ENCODE measurements at regions not wholly inside any gene's neighbourhood (a gene's known extent, or its start where the extent isn't known, plus 50 kb on each side); places are given as distances from the start of the nearest gene placed in this dataset.

DNA sequence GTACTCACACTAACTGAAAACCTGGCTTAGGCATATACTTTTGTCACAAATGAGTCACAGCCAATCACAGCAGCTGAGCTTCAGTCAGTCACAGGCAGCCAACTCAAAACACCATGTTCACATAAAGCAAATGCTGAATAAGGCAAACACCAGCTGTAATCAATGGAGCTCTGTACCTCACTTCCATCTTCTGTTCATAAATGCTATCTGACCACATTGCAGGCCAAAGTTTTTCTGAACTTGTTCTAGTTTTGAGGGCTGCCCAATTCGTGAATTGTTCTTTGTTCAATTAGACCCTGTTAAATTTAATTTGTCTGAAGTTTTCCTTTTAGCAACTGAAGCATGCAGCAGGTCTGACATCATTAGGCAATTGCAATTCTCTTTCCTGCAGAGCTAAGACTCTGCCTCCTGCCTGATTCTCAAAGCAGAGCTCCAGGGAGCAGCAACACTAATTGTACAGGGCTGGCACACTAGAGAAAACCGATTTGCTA lies 129.9 kb downstream of the WIF1 start:
- no peaks in the 10 kb centered on the region for H3K36me3 ChIP-seq
- ATAC-seq = no peak
- TF ChIP-seq POLR2A (IDR thresholded peaks at IDR 0.05) = no peak
- TF ChIP-seq EP300 (IDR thresholded peaks at IDR 0.05) = no peak
- TF ChIP-seq, protein P1, sequence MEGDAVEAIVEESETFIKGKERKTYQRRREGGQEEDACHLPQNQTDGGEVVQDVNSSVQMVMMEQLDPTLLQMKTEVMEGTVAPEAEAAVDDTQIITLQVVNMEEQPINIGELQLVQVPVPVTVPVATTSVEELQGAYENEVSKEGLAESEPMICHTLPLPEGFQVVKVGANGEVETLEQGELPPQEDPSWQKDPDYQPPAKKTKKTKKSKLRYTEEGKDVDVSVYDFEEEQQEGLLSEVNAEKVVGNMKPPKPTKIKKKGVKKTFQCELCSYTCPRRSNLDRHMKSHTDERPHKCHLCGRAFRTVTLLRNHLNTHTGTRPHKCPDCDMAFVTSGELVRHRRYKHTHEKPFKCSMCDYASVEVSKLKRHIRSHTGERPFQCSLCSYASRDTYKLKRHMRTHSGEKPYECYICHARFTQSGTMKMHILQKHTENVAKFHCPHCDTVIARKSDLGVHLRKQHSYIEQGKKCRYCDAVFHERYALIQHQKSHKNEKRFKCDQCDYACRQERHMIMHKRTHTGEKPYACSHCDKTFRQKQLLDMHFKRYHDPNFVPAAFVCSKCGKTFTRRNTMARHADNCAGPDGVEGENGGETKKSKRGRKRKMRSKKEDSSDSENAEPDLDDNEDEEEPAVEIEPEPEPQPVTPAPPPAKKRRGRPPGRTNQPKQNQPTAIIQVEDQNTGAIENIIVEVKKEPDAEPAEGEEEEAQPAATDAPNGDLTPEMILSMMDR (IDR thresholded peaks at IDR 0.05) = no peak
- no peak for TF ChIP-seq POLR2AphosphoS5 (IDR thresholded peaks at IDR 0.05)
- no peaks in the 10 kb centered on the region for H3K27me3 ChIP-seq
- H3K4me1 ChIP-seq = no peaks in the 10 kb centered on the region
- H3K4me3 ChIP-seq = no peak overlapping the region
- H3K27ac ChIP-seq = no peak overlapping the region
- WGBS, 2 donors (ENCODE audit: low coverage in 1 of 2) = 46 to 94% methylated on average over 2 of the region's 2 CpGs
- no peaks in the 10 kb centered on the region for H3K9me3 ChIP-seq

DNA sequence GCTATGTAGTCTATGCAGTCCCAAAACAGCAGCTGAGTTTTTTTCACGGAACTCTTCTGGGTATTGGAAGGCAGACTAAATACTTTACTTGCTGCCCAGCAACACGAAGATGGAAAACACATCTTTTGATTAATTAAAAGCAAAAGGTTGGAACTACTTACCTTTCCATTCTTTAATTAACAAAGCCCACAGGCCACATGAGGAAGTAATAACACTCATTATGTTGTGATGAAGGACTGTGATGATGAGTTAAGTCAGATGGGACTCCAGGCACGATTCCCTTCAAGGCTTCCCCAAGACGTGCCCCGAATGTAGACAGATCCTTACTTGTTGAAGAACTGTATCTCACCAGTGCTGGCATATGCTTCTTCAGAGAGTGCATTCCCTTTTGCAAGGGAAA lies 129.0 kb downstream of the WIF1 start:
- no peaks in the 10 kb centered on the region for H3K36me3 ChIP-seq
- no peaks in the 10 kb centered on the region for H3K27me3 ChIP-seq
- no peak for TF ChIP-seq POLR2A (IDR thresholded peaks at IDR 0.05)
- TF ChIP-seq, protein P1 (IDR thresholded peaks at IDR 0.05) = no peak
- no peak for TF ChIP-seq EP300 (IDR thresholded peaks at IDR 0.05)
- no peak for TF ChIP-seq POLR2AphosphoS5 (IDR thresholded peaks at IDR 0.05)
- WGBS, 2 donors (ENCODE audit: low coverage in 1 of 2) = 33 to 37% methylated on average over 5 of the region's 5 CpGs
- H3K4me3 ChIP-seq = no peak overlapping the region
- no peak overlapping the region for H3K27ac ChIP-seq
- no peaks in the 10 kb centered on the region for H3K9me3 ChIP-seq
- H3K4me1 ChIP-seq = no peaks in the 10 kb centered on the region
- no peak for ATAC-seq

DNA sequence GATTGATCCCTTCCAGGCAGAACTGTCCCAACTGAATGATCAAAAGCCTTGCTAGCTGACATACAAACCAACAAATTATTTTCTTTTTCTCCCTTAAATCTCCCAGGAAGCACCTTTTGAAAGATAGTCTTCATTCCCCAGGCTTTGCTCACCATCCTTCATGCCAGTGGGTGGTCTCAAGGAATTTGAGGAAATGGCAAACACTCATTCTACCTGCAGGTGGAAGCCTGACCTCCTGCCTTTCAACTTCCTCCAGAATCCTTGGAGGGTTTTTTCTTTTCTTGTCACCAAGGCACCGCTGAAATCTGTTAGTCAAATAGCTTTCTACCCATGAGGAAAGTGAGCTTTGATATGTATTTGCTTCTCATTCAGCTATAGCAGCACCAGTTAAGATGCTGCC lies 128.5 kb downstream of the WIF1 start:
- no peaks in the 10 kb centered on the region for H3K27me3 ChIP-seq
- no peak for TF ChIP-seq POLR2AphosphoS5 (IDR thresholded peaks at IDR 0.05)
- TF ChIP-seq, protein P1 (IDR thresholded peaks at IDR 0.05) = no peak
- no peak for TF ChIP-seq POLR2A (IDR thresholded peaks at IDR 0.05)
- no peak for TF ChIP-seq EP300 (IDR thresholded peaks at IDR 0.05)
- H3K36me3 ChIP-seq = no peaks in the 10 kb centered on the region
- no peak overlapping the region for H3K4me3 ChIP-seq
- WGBS, 2 donors (ENCODE audit: low coverage in 1 of 2) = 20 to 38% methylated on average over 1 of the region's 1 CpG
- no peak for ATAC-seq
- no peak overlapping the region for H3K27ac ChIP-seq
- no peaks in the 10 kb centered on the region for H3K4me1 ChIP-seq
- no peaks in the 10 kb centered on the region for H3K9me3 ChIP-seq

DNA sequence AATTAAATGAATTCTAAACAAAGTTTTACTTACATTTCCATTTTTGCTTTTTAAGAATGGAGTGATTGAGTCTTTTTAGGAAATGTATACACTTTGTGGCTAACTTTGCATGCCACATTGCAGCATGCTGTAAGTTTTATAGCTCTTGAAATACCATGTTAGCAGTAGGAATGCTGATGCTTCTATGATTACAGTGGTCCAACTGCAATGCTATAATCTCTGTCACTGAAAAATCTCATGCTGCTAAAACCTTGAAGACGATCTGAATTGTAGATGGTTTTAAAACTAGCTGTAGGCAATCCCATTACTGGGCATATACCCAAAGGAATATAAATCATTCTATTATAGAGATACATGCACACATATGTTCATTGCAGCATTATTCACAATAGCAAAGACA lies 127.6 kb downstream of the WIF1 start:
- ATAC-seq = no peak
- no peak overlapping the region for H3K27ac ChIP-seq
- no peaks in the 10 kb centered on the region for H3K4me1 ChIP-seq
- H3K4me3 ChIP-seq = no peak overlapping the region
- no peak for TF ChIP-seq EP300 (IDR thresholded peaks at IDR 0.05)
- TF ChIP-seq POLR2AphosphoS5 (IDR thresholded peaks at IDR 0.05) = no peak
- no peak for TF ChIP-seq POLR2A (IDR thresholded peaks at IDR 0.05)
- TF ChIP-seq, protein P1 (IDR thresholded peaks at IDR 0.05) = no peak
- no peaks in the 10 kb centered on the region for H3K36me3 ChIP-seq
- H3K27me3 ChIP-seq = no peaks in the 10 kb centered on the region
- WGBS, 2 donors (ENCODE audit: low coverage in 1 of 2) = 36 to 38% methylated on average over 1 of the region's 1 CpG
- H3K9me3 ChIP-seq = no peaks in the 10 kb centered on the region

DNA sequence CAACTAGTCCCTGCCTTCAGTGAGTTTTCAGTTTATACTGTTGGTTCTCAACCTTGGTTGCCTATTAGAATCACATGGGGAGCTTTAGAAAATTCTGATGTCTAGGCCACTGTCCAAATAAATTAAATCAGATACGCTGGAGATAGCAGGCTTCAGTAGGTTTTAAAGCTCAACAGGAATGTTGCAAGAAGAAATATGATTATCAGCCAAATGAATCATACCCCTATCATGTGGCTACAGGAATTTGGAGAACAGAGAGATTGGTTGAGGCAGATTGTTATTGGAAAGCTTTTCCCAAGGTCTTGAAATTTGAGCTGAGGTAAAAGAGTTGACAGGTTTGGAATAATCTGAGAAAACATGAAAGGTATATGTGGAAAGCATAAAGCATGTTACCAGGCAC lies 125.3 kb downstream of the WIF1 start:
- Histone ChIP-seq H3K9me3 (peaks cover 0 to under 1% (median 0%) of the 10 kb centered on the region in 3 donors), H3K4me1 (no peaks in the 10 kb centered on the region), H3K4me3 (no peak overlapping the region), H3K27me3 (no peaks in the 10 kb centered on the region), H3K36me3 (no peaks in the 10 kb centered on the region), H3K27ac (no peak overlapping the region)
- WGBS, 2 donors (ENCODE audit: low coverage in 1 of 2) = 69% methylated on average over 1 of the region's 1 CpG; no CpG with 5 or more reads in 1 of the 2 donors
- TF ChIP-seq, protein P1 (IDR thresholded peaks at IDR 0.05) = no peak
- TF ChIP-seq POLR2A (IDR thresholded peaks at IDR 0.05) (no peak), EP300 (IDR thresholded peaks at IDR 0.05) (no peak), POLR2AphosphoS5 (IDR thresholded peaks at IDR 0.05) (no peak)
- no peak for ATAC-seq

Measured in gastroesophageal sphincter (tissue), 4 donors.